ENCODE measurements at regions not wholly inside any gene's neighbourhood (a gene's known extent, or its start where the extent isn't known, plus 50 kb on each side); places are given as distances from the start of the nearest gene placed in this dataset.

DNA sequence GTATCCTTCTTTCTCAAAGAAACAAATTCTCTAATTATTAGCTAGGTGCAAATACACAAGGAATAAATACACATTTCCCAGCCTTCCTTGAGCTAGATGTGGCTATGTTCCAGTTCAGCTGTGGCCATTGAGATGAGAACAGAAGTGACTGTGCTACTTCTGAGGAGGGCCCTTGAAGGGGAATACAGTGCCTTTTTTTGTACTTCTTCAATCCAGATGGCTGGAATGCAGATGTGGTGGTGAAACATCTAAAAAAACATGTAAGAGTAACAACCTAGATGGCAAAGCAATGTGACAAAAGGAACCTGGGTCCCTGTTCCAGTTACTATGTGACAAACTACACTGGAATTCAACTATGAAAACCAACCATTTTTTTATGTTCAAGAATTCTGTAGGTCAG is 115.4 kb upstream of the DST start:
- ChIA-PET CTCF (interaction anchor here (0.7 to 19.5 kb wide), 27 partner anchors 9 to 216 kb away, joined by 3 to 494 read pairs (median 8); partner anchors contain the start of gene DST), SMC1A (ENCODE audit: uncharacterized antibody, unreplicated experiment) (interaction anchor here (0.7 to 20.4 kb wide), 27 partner anchors 9 to 219 kb away, joined by 3 to 396 read pairs (median 4); no protein-coding TSS in a partner anchor), POLR2A (interaction anchor here (0.9 to 1.8 kb wide), 4 partner anchors 15 to 86 kb away, joined by 3 to 15 read pairs (median 4); no protein-coding TSS in a partner anchor), RAD21 (ENCODE audit: unreplicated experiment) (interaction anchor here (1.1 to 15.3 kb wide), 8 partner anchors 9 to 89 kb away, joined by 3 to 450 read pairs (median 16); no protein-coding TSS in a partner anchor)
- no peak for TF ChIP-seq HDAC2 (IDR thresholded peaks at IDR 0.05)
- TF ChIP-seq LARP7 (IDR thresholded peaks at IDR 0.05): no peak
- TF ChIP-seq CEBPB (IDR thresholded peaks at IDR 0.05; ENCODE audit: borderline replicate concordance in 1 of 2, low read depth in 2 of 2, low read length in 2 of 2): no peak
- TF ChIP-seq SREBF2 (IDR thresholded peaks at IDR 0.05; ENCODE audit: low read length): no peak
- TF ChIP-seq BACH1 (IDR thresholded peaks at IDR 0.05; ENCODE audit: borderline replicate concordance): no peak
- TF ChIP-seq IRF4 (IDR thresholded peaks at IDR 0.05; ENCODE audit: low read depth, low read length): no peak
- TF ChIP-seq YBX1 (IDR thresholded peaks at IDR 0.05): no peak
- TF ChIP-seq CHD2 (IDR thresholded peaks at IDR 0.05; ENCODE audit: borderline replicate concordance, low read depth, low read length): no peak
- in situ Hi-C loops (cut with MboI) (no loop called here), intact Hi-C loops (cut with micrococcal nuclease; ENCODE audit: unreplicated experiment) (loop anchor here (5.0 kb wide), 1 partner anchor 116 kb away; the partner anchor contains the start of gene DST)
- Histone ChIP-seq H3K9ac (ENCODE audit: control insufficient read depth, insufficient read depth, low read length) (no peak overlapping the region), H3K9me3 (replicated peaks; ENCODE audit: control insufficient read depth, insufficient read depth, low read length) (peaks cover 2% of the 10 kb centered on the region; the same call in 1 of the 3 replicates), H3K27ac (ENCODE audit: control insufficient read depth, insufficient read depth) (peak overlapping the region; percentile 54), H3K4me2 (ENCODE audit: control insufficient read depth, insufficient read depth) (peak overlapping the region; percentile 59; the same call in 1 of the 2 replicates), H3K27me3 (replicated peaks in 1 of 2; ENCODE audit: control insufficient read depth in 2 of 2, insufficient read depth in 2 of 2, low read length in 1 of 2) (no peaks in the 10 kb centered on the region), H3K4me1 (ENCODE audit: control insufficient read depth, insufficient read depth, low read length) (peaks cover 81% of the 10 kb centered on the region), H2AFZ (ENCODE audit: control insufficient read depth, low read depth, low read length) (no peak overlapping the region), H4K20me1 (ENCODE audit: control insufficient read depth, insufficient read depth) (no peaks in the 10 kb centered on the region), H3K4me3 (no peak overlapping the region), H3K36me3 (ENCODE audit: control insufficient read depth in 2 of 2, insufficient read depth in 2 of 2, low read length in 1 of 2) (no peaks in the 10 kb centered on the region), H3K79me2 (ENCODE audit: control insufficient read depth, insufficient read depth, low read length) (peaks cover 90% of the 10 kb centered on the region)
- ATAC-seq: no peak
- DNase-seq (ENCODE audit: low read depth, low spot score): no peak
- BruUV-seq (replicated peaks): no TSS peak
- no peak for FAIRE-seq

DNA sequence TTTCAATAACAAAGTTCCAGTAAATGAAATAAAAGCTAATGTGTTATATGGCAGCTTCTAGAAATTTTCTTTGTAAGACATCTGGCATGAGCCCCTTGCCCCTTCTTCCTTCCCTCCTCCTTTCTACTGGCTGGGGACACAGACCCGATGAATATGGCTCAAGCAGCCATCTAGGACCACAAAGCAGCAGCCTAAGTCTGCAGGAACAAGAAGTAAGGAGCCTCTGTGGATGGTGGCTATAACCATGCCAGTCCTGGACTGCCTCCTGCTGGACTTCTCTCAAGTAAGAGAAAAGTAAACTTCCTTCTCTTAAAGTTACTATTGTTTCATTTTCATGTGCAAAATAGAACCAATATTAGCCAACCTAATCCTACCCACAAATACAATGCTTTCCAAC is 114.9 kb upstream of the DST start:
- intact Hi-C loops (cut with micrococcal nuclease; ENCODE audit: unreplicated experiment): loop anchor here (1.0 to 5.0 kb wide), 2 partner anchors 48 to 115 kb away; partner anchors contain the start of gene DST
- TF ChIP-seq PML (IDR thresholded peaks at IDR 0.05; ENCODE audit: low read length) (no peak), NFYA (IDR thresholded peaks at IDR 0.05; ENCODE audit: borderline replicate concordance, low read depth, low read length) (no peak), SMC3 (IDR thresholded peaks at IDR 0.05; ENCODE audit: borderline replicate concordance, low read length) (peak; percentile 49; the same call in 1 of the 2 replicates), ZSCAN29 (IDR thresholded peaks at IDR 0.05) (no peak), IRF4 (IDR thresholded peaks at IDR 0.05; ENCODE audit: low read depth, low read length) (no peak), RAD21 (IDR thresholded peaks at IDR 0.05; ENCODE audit: insufficient read depth, low read depth, low read length) (peak; percentile 75), ETV6 (conservative IDR thresholded peaks at IDR 0.05 in 1 of 2, IDR thresholded peaks at IDR 0.05 in 1 of 2; ENCODE audit: borderline replicate concordance in 1 of 2, low read depth in 1 of 2) (no peak), ZNF384 (IDR thresholded peaks at IDR 0.05; ENCODE audit: borderline replicate concordance, low read depth, low read length) (no peak), RUNX3 (IDR thresholded peaks at IDR 0.05; ENCODE audit: low read length) (peak; percentile 9; the same call in 1 of the 2 replicates), GABPA (IDR thresholded peaks at IDR 0.05; ENCODE audit: low read depth) (no peak)

More for the DNA sequence above, 114.9 kb upstream of the DST start:
- ATAC-seq (peak; percentile 52), DNase-seq (ENCODE audit: low read depth, low spot score) (no peak), FAIRE-seq (no peak)
- Histone ChIP-seq H3K27me3 (replicated peaks in 1 of 2; ENCODE audit: control insufficient read depth in 2 of 2, insufficient read depth in 2 of 2, low read length in 1 of 2) (no peaks in the 10 kb centered on the region), H3K9ac (ENCODE audit: control insufficient read depth, insufficient read depth, low read length) (no peak overlapping the region), H2AFZ (ENCODE audit: control insufficient read depth, low read depth, low read length) (no peak overlapping the region), H3K4me1 (ENCODE audit: control insufficient read depth, insufficient read depth, low read length) (peaks cover 76% of the 10 kb centered on the region), H3K4me2 (ENCODE audit: control insufficient read depth, insufficient read depth) (peak overlapping the region; percentile 59), H3K79me2 (ENCODE audit: control insufficient read depth, insufficient read depth, low read length) (peaks cover 87% of the 10 kb centered on the region), H3K4me3 (no peak overlapping the region), H3K36me3 (ENCODE audit: control insufficient read depth in 2 of 2, insufficient read depth in 2 of 2, low read length in 1 of 2) (no peaks in the 10 kb centered on the region), H4K20me1 (ENCODE audit: control insufficient read depth, insufficient read depth) (no peaks in the 10 kb centered on the region), H3K27ac (ENCODE audit: control insufficient read depth, insufficient read depth) (peak overlapping the region; percentile 54), H3K9me3 (replicated peaks; ENCODE audit: control insufficient read depth, insufficient read depth, low read length) (peaks cover 2% of the 10 kb centered on the region; the same call in 1 of the 3 replicates)
- RAD21 ChIA-PET (ENCODE audit: unreplicated experiment): interaction anchor here (0.9 to 15.3 kb wide), 11 partner anchors 9 to 215 kb away, joined by 3 to 450 read pairs (median 8); no protein-coding TSS in a partner anchor
- CTCF ChIA-PET: interaction anchor here (0.7 to 19.5 kb wide), 29 partner anchors 9 to 215 kb away, joined by 3 to 494 read pairs (median 8); partner anchors contain the start of gene DST
- in situ Hi-C loops (cut with MboI): no loop called here
- POLR2A ChIA-PET: interaction anchor here (0.9 to 1.8 kb wide), 7 partner anchors 8 to 86 kb away, joined by 3 to 15 read pairs (median 4); no protein-coding TSS in a partner anchor
- BruUV-seq (replicated peaks): no TSS peak
- SMC1A ChIA-PET (ENCODE audit: uncharacterized antibody, unreplicated experiment): interaction anchor here (0.7 to 20.4 kb wide), 29 partner anchors 9 to 207 kb away, joined by 3 to 396 read pairs (median 4); partner anchors contain the start of gene DST
- WGBS (ENCODE audit: insufficient coverage, insufficient replicate concordance, low lambda C conversion rate, missing lambda C conversion rate): 100% methylated on average over 1 of the region's 1 CpG
